GM23338 (cell line): ENCODE measurements at regions not wholly inside any gene's neighbourhood (a gene's known extent, or its start where the extent isn't known, plus 50 kb on each side); places are given as distances from the start of the nearest gene placed in this dataset.

Source experiments
- ETS1 ChIP-seq: IDR thresholded peaks from 2 replicates; pipeline ENCODE4 v1.6.1; 2016; ENCODE audit warnings: antibody characterized with exemption
- EZH2 ChIP-seq: fragments of 200-600 bp; sonication (generic); IDR thresholded peaks from one replicate; pipeline ENCODE4 v1.8.0; 2017; ENCODE audit warnings: antibody characterized with exemption, mild to moderate bottlenecking, low read depth; ENCODE audit not compliant: unreplicated experiment
- EZH2phosphoT487 ChIP-seq: fragments of 200-600 bp; sonication (generic); IDR thresholded peaks from one replicate; pipeline ENCODE4 v1.8.1; 2018; ENCODE audit warnings: antibody characterized with exemption; ENCODE audit not compliant: unreplicated experiment
- JUNB ChIP-seq: IDR thresholded peaks from one replicate; pipeline ENCODE4 v1.6.1; 2016; ENCODE audit warnings: antibody characterized with exemption; ENCODE audit not compliant: unreplicated experiment
- POLR2AphosphoS5 ChIP-seq: IDR thresholded peaks from 2 replicates; pipeline ENCODE4 v1.6.1; 2016; ENCODE audit warnings: antibody characterized with exemption, low read depth
- TF ChIP-seq, protein P1 (sequence below), 2 experiments: fragments of 200-600 bp in 1 of 2; sonication (generic) in 1 of 2; conservative IDR thresholded peaks; 2 replicates each; pipeline versions ENCODE4 v1.5.1 to v1.6.1; 2016 to 2017; ENCODE audit warnings: antibody characterized with exemption in 2 of 2, low read depth in 2 of 2, mild to moderate bottlenecking in 2 of 2, moderate library complexity in 1 of 2
- TF ChIP-seq, protein P2 (sequence below): IDR thresholded peaks from one replicate; pipeline ENCODE4 v1.6.1; 2018; ENCODE audit warnings: antibody characterized with exemption; ENCODE audit not compliant: unreplicated experiment

- no peak for TF ChIP-seq POLR2AphosphoS5
- no peak for TF ChIP-seq EZH2
- TF ChIP-seq, protein P1, sequence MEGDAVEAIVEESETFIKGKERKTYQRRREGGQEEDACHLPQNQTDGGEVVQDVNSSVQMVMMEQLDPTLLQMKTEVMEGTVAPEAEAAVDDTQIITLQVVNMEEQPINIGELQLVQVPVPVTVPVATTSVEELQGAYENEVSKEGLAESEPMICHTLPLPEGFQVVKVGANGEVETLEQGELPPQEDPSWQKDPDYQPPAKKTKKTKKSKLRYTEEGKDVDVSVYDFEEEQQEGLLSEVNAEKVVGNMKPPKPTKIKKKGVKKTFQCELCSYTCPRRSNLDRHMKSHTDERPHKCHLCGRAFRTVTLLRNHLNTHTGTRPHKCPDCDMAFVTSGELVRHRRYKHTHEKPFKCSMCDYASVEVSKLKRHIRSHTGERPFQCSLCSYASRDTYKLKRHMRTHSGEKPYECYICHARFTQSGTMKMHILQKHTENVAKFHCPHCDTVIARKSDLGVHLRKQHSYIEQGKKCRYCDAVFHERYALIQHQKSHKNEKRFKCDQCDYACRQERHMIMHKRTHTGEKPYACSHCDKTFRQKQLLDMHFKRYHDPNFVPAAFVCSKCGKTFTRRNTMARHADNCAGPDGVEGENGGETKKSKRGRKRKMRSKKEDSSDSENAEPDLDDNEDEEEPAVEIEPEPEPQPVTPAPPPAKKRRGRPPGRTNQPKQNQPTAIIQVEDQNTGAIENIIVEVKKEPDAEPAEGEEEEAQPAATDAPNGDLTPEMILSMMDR (conservative IDR thresholded peaks at IDR 0.05; ENCODE audit: low read depth in 2 of 2): no peak
- TF ChIP-seq, protein P2, sequence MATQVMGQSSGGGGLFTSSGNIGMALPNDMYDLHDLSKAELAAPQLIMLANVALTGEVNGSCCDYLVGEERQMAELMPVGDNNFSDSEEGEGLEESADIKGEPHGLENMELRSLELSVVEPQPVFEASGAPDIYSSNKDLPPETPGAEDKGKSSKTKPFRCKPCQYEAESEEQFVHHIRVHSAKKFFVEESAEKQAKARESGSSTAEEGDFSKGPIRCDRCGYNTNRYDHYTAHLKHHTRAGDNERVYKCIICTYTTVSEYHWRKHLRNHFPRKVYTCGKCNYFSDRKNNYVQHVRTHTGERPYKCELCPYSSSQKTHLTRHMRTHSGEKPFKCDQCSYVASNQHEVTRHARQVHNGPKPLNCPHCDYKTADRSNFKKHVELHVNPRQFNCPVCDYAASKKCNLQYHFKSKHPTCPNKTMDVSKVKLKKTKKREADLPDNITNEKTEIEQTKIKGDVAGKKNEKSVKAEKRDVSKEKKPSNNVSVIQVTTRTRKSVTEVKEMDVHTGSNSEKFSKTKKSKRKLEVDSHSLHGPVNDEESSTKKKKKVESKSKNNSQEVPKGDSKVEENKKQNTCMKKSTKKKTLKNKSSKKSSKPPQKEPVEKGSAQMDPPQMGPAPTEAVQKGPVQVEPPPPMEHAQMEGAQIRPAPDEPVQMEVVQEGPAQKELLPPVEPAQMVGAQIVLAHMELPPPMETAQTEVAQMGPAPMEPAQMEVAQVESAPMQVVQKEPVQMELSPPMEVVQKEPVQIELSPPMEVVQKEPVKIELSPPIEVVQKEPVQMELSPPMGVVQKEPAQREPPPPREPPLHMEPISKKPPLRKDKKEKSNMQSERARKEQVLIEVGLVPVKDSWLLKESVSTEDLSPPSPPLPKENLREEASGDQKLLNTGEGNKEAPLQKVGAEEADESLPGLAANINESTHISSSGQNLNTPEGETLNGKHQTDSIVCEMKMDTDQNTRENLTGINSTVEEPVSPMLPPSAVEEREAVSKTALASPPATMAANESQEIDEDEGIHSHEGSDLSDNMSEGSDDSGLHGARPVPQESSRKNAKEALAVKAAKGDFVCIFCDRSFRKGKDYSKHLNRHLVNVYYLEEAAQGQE: no peak
- TF ChIP-seq ETS1: no peak
- no peak for TF ChIP-seq JUNB
- no peak for TF ChIP-seq EZH2phosphoT487
These were observed 291.2 kb downstream of the CDH10 start for GRCh38 chr5:24353611-24354010.
